Stimulated activated CD4-positive, alpha-beta T cell treated with anti-CD3 and anti-CD28 coated beads, Interleukin-1b, Interleukin-23, amount 100 ng/mL, for 4 hours (primary cell): ENCODE measurements at regions not wholly inside any gene's neighbourhood (a gene's known extent, or its start where the extent isn't known, plus 50 kb on each side); places are given as distances from the start of the nearest gene placed in this dataset.

Experiments used
- DNase-seq, 2 donors: peaks; one replicate each; pipeline ENCODE4 v3.0.0-alpha.2; 2020; ENCODE audit warnings: low read depth in 2 of 2

GRCh38 chrX:39703307-39703706 is 394.5 kb downstream of the BCOR start:
- no peak for DNase-seq

- DNase-seq = no peak
Observed at GRCh38 chrX:39704590-39704989, 393.2 kb downstream of the BCOR start.

GRCh38 chrX:39705290-39705689 is 392.5 kb downstream of the BCOR start:
- no peak for DNase-seq

GRCh38 chrX:39709364-39709763 is 388.4 kb downstream of the BCOR start:
- DNase-seq = no peak

- no peak for DNase-seq
Observed at GRCh38 chrX:39709812-39710211, 387.9 kb downstream of the BCOR start.

- no peak for DNase-seq
Observed at GRCh38 chrX:39710776-39711175, 387.0 kb downstream of the BCOR start.

- no peak for DNase-seq
Observed at GRCh38 chrX:39714471-39714870, 383.3 kb downstream of the BCOR start.

- DNase-seq = no peak
Observed at GRCh38 chrX:39716401-39716800, 381.4 kb downstream of the BCOR start.

- no peak for DNase-seq
Observed at GRCh38 chrX:39716802-39717540, 380.8 kb downstream of the BCOR start.

GRCh38 chrX:39718981-39719380 is 378.8 kb downstream of the BCOR start:
- DNase-seq = no peak

GRCh38 chrX:39720945-39721344 is 376.8 kb downstream of the BCOR start:
- DNase-seq = no peak

- no peak for DNase-seq
Observed at GRCh38 chrX:39721566-39722279, 376.0 kb downstream of the BCOR start.

GRCh38 chrX:39724544-39724943 is 373.2 kb downstream of the BCOR start:
- DNase-seq = no peak

GRCh38 chrX:39725114-39725513 is 372.6 kb downstream of the BCOR start:
- no peak for DNase-seq

GRCh38 chrX:39725928-39726619 is 371.7 kb downstream of the BCOR start:
- no peak for DNase-seq

- DNase-seq = no peak
Observed at GRCh38 chrX:39726771-39727170, 371.0 kb downstream of the BCOR start.

GRCh38 chrX:39728025-39728424 is 369.7 kb downstream of the BCOR start:
- no peak for DNase-seq

GRCh38 chrX:39728852-39729598 is 368.7 kb downstream of the BCOR start:
- no peak for DNase-seq

- no peak for DNase-seq
Observed at GRCh38 chrX:39729981-39730661, 367.6 kb downstream of the BCOR start.

- peak; percentile 32 to 37 for DNase-seq
Observed at GRCh38 chrX:39730662-39731329, 367.0 kb downstream of the BCOR start.

- no peak for DNase-seq
Observed at GRCh38 chrX:39731330-39731667, 366.5 kb downstream of the BCOR start.
